Activated B cell treated with CpG ODN at 0.5 μM for 24 hours (primary cell): ENCODE measurements at regions not wholly inside any gene's neighbourhood (a gene's known extent, or its start where the extent isn't known, plus 50 kb on each side); places are given as distances from the start of the nearest gene placed in this dataset.

Experiments used
- ATAC-seq: fragments of 200-7000 bp; cut with Tn5 transposase; one replicate; pipeline ENCODE4 v1.10.0; 2021; ENCODE audit warnings: low read depth, mild to moderate bottlenecking, moderate library complexity
- CTCF ChIA-PET: fragments of 350-600 bp; sonication (Branson Sonifier 250); formaldehyde crosslinking; loops from one replicate; lab custom pipeline; 2021; ENCODE audit warnings: antibody characterized with exemption; lab: Charles Lee
- POLR2A ChIA-PET: fragments of 350-600 bp; sonication (Branson Sonifier 250); formaldehyde crosslinking; loops from one replicate; lab custom pipeline; 2021; ENCODE audit warnings: antibody characterized with exemption; lab: Charles Lee
- DNase-seq: peaks from one replicate; pipeline ENCODE4 v3.0.0; 2022
- H3K27ac Mint-ChIP-seq: one replicate; pipeline ENCODE4 v1.8.0; 2020; ENCODE audit warnings: mixed read lengths
- H3K27me3 Mint-ChIP-seq: one replicate; pipeline ENCODE4 v1.8.0; 2021; ENCODE audit warnings: mixed read lengths
- H3K36me3 Mint-ChIP-seq: one replicate; pipeline ENCODE4 v1.8.0; 2021; ENCODE audit warnings: low read depth, mixed read lengths
- H3K4me1 Mint-ChIP-seq: one replicate; pipeline ENCODE4 v1.8.0; 2021; ENCODE audit warnings: mixed read lengths
- H3K4me3 Mint-ChIP-seq: one replicate; pipeline ENCODE4 v1.8.0; 2020; ENCODE audit warnings: mild to moderate bottlenecking, mixed read lengths
- H3K9me3 Mint-ChIP-seq: one replicate; pipeline ENCODE4 v1.8.0; 2020; ENCODE audit warnings: mixed read lengths
- intact Hi-C: fragments of 100-400 bp; cut with micrococcal nuclease; formaldehyde crosslinking; loops from one replicate; pipeline ENCODE4 v1.15.1; 2024
- TF ChIP-seq, protein P1 (sequence below): fragments of 200-600 bp; IDR thresholded peaks from one replicate; pipeline ENCODE4 v1.8.0; 2022; ENCODE audit warnings: antibody characterized with exemption, mild to moderate bottlenecking

GRCh38 chr6:101080597-101080996, 199.5 kb upstream of the ASCC3 start:
- H3K4me3 Mint-ChIP-seq, result no peak overlapping the region
- H3K27me3 Mint-ChIP-seq, result peaks cover 3% of the 10 kb centered on the region
- peaks cover 9% of the 10 kb centered on the region for H3K9me3 Mint-ChIP-seq
- H3K36me3 Mint-ChIP-seq, result no peaks in the 10 kb centered on the region
- ATAC-seq (no peak), DNase-seq (no peak)
- ChIA-PET POLR2A (no interaction called here), CTCF (no interaction called here)
- no peaks in the 10 kb centered on the region for H3K4me1 Mint-ChIP-seq
- TF ChIP-seq, protein P1, sequence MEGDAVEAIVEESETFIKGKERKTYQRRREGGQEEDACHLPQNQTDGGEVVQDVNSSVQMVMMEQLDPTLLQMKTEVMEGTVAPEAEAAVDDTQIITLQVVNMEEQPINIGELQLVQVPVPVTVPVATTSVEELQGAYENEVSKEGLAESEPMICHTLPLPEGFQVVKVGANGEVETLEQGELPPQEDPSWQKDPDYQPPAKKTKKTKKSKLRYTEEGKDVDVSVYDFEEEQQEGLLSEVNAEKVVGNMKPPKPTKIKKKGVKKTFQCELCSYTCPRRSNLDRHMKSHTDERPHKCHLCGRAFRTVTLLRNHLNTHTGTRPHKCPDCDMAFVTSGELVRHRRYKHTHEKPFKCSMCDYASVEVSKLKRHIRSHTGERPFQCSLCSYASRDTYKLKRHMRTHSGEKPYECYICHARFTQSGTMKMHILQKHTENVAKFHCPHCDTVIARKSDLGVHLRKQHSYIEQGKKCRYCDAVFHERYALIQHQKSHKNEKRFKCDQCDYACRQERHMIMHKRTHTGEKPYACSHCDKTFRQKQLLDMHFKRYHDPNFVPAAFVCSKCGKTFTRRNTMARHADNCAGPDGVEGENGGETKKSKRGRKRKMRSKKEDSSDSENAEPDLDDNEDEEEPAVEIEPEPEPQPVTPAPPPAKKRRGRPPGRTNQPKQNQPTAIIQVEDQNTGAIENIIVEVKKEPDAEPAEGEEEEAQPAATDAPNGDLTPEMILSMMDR, result no peak
- no peak overlapping the region for H3K27ac Mint-ChIP-seq
- intact Hi-C loops, result no loop called here

DNA sequence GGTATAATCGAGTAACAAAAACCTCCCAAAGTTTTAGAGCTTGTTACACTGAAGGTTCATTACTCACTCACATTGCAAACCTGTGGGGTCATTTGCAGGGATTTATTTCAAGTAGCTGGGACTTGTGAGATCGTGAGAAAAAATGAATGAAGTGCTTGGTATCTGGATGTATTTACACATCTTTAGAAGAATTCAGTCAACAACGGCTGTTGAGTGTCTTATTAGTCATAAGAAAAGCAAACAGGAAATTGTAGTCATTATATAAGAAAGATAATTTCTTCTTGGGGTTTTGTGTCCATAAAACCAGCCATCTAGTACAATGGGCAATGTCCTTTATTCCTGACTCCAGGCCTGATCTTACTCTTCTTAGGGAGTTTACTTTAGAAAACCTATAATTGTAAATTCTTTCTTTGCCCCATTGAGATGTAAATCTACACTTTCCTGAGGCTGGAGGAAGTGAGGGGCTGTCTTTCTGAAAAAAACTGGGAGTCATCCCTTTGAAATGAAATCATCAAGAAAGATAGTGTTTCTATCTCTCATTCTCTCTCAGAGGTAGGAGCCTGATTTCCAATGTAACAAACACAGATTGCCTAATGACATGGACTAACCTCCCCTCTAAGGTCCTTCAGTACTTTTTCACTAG, 202.5 kb upstream of the ASCC3 start:
- H3K27ac Mint-ChIP-seq, result no peak overlapping the region
- DNase-seq (no peak), ATAC-seq (no peak)
- H3K4me3 Mint-ChIP-seq, result no peak overlapping the region
- H3K27me3 Mint-ChIP-seq, result peaks cover 3% of the 10 kb centered on the region
- CTCF ChIA-PET, result no interaction called here
- peaks cover 2% of the 10 kb centered on the region for H3K9me3 Mint-ChIP-seq
- TF ChIP-seq, protein P1, result no peak
- no peaks in the 10 kb centered on the region for H3K36me3 Mint-ChIP-seq
- POLR2A ChIA-PET, result no interaction called here
- intact Hi-C loops, result no loop called here
- H3K4me1 Mint-ChIP-seq, result no peaks in the 10 kb centered on the region

- H3K4me3 Mint-ChIP-seq, result no peak overlapping the region
These were observed 204.2 kb upstream of the ASCC3 start for GRCh38 chr6:101085327-101085726.

GRCh38 chr6:101086473-101086872, 205.3 kb upstream of the ASCC3 start:
- Mint-ChIP-seq H3K4me3 (no peak overlapping the region), H3K27me3 (peaks cover 3% of the 10 kb centered on the region), H3K9me3 (peaks cover 13% of the 10 kb centered on the region), H3K36me3 (no peaks in the 10 kb centered on the region), H3K27ac (no peak overlapping the region), H3K4me1 (no peaks in the 10 kb centered on the region)
- ChIA-PET POLR2A (no interaction called here), CTCF (no interaction called here)
- DNase-seq, result no peak
- ATAC-seq, result no peak
- TF ChIP-seq, protein P1, result no peak
- intact Hi-C loops, result no loop called here

More at GRCh38 chr6:101085327-101085726, 204.2 kb upstream of the ASCC3 start:
- ChIA-PET POLR2A (no interaction called here), CTCF (no interaction called here)
- intact Hi-C loops, result no loop called here
- TF ChIP-seq, protein P1, result no peak
- Mint-ChIP-seq H3K27me3 (peaks cover 3% of the 10 kb centered on the region), H3K36me3 (no peaks in the 10 kb centered on the region), H3K4me1 (no peaks in the 10 kb centered on the region), H3K27ac (no peak overlapping the region), H3K9me3 (peaks cover 7% of the 10 kb centered on the region)
- no peak for DNase-seq
- ATAC-seq, result no peak

GRCh38 chr6:101088594-101088993, 207.5 kb upstream of the ASCC3 start:
- Mint-ChIP-seq H3K4me1 (no peaks in the 10 kb centered on the region), H3K27me3 (no peaks in the 10 kb centered on the region), H3K27ac (no peak overlapping the region), H3K36me3 (no peaks in the 10 kb centered on the region), H3K4me3 (no peak overlapping the region), H3K9me3 (peaks cover 18% of the 10 kb centered on the region)
- ChIA-PET POLR2A (no interaction called here), CTCF (no interaction called here)
- DNase-seq, result no peak
- intact Hi-C loops, result no loop called here
- TF ChIP-seq, protein P1, result no peak
- ATAC-seq, result no peak
